ENCODE measurements at regions not wholly inside any gene's neighbourhood (a gene's known extent, or its start where the extent isn't known, plus 50 kb on each side); places are given as distances from the start of the nearest gene placed in this dataset.
"Not testable (repeated sequence)": the region's sequence is repeated elsewhere in the genome, so short reads cannot be mapped to it uniquely, and the experiment has no call there.

- Mint-ChIP-seq H3K27ac (ENCODE audit: unreplicated experiment) (no peak overlapping the region), H3K36me3 (ENCODE audit: insufficient read depth, unreplicated experiment) (no peaks in the 10 kb centered on the region), H3K27me3 (ENCODE audit: unreplicated experiment) (no peaks in the 10 kb centered on the region), H3K4me1 (ENCODE audit: low read depth, unreplicated experiment) (no peaks in the 10 kb centered on the region), H3K4me3 (ENCODE audit: low read depth, unreplicated experiment) (no peak overlapping the region), H3K9me3 (ENCODE audit: low read depth, unreplicated experiment) (peaks cover 13% of the 10 kb centered on the region)
- DNase-seq, result no peak
- CTCF ChIA-PET, result no interaction called here
- intact Hi-C loops (cut with micrococcal nuclease; ENCODE audit: unreplicated experiment), result no loop called here
- TF ChIP-seq CTCF (IDR thresholded peaks at IDR 0.05; ENCODE audit: unreplicated experiment), result no peak
- no TSS peak for BruUV-seq (replicated peaks)
Observed at GRCh38 chr12:103020839-103021238, 63.4 kb downstream of the ASCL1 start.

GRCh38 chr12:103021538-103022218 is 64.2 kb downstream of the ASCL1 start:
- Mint-ChIP-seq H3K4me1 (ENCODE audit: low read depth, unreplicated experiment) (no peaks in the 10 kb centered on the region), H3K27ac (ENCODE audit: unreplicated experiment) (no peak overlapping the region), H3K36me3 (ENCODE audit: insufficient read depth, unreplicated experiment) (no peaks in the 10 kb centered on the region), H3K9me3 (ENCODE audit: low read depth, unreplicated experiment) (peaks cover 13% of the 10 kb centered on the region), H3K27me3 (ENCODE audit: unreplicated experiment) (no peaks in the 10 kb centered on the region), H3K4me3 (ENCODE audit: low read depth, unreplicated experiment) (no peak overlapping the region)
- no peak for DNase-seq
- CTCF ChIA-PET, result no interaction called here
- intact Hi-C loops (cut with micrococcal nuclease; ENCODE audit: unreplicated experiment), result no loop called here
- BruUV-seq (replicated peaks), result no TSS peak
- TF ChIP-seq CTCF (IDR thresholded peaks at IDR 0.05; ENCODE audit: unreplicated experiment), result no peak

DNA sequence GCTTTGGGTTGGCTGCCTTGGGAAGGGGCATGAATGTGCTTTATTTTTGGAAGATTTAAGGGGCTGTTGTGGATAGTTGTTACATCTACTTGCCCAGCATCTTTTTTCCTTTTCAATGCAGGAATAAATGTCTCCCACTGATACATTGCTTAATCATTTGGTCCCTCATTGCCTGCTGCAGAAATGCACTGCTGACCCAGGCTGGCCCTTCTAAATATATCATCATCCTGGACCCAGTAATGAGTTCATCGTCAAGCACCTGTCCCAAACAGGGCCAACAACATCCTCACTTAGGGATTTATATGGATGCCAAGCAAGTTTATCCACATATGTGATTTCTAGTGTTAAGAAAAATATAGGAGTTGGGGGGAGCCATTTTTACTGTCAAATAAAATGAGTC is 67.2 kb downstream of the ASCL1 start:
- intact Hi-C loops (cut with micrococcal nuclease; ENCODE audit: unreplicated experiment), result no loop called here
- Mint-ChIP-seq H3K4me1 (ENCODE audit: low read depth, unreplicated experiment) (no peaks in the 10 kb centered on the region), H3K27ac (ENCODE audit: unreplicated experiment) (no peak overlapping the region), H3K27me3 (ENCODE audit: unreplicated experiment) (no peaks in the 10 kb centered on the region), H3K4me3 (ENCODE audit: low read depth, unreplicated experiment) (no peak overlapping the region), H3K36me3 (ENCODE audit: insufficient read depth, unreplicated experiment) (no peaks in the 10 kb centered on the region), H3K9me3 (ENCODE audit: low read depth, unreplicated experiment) (peaks cover 6% of the 10 kb centered on the region)
- CTCF ChIA-PET, result no interaction called here
- TF ChIP-seq CTCF (IDR thresholded peaks at IDR 0.05; ENCODE audit: unreplicated experiment), result no peak
- BruUV-seq (replicated peaks), result no TSS peak
- no peak for DNase-seq

GRCh38 chr12:103026643-103027042 is 69.2 kb downstream of the ASCL1 start:
- H3K27ac Mint-ChIP-seq (ENCODE audit: unreplicated experiment); intact Hi-C loops (cut with micrococcal nuclease; ENCODE audit: unreplicated experiment); H3K36me3 Mint-ChIP-seq (ENCODE audit: insufficient read depth, unreplicated experiment); H3K27me3 Mint-ChIP-seq (ENCODE audit: unreplicated experiment); H3K9me3 Mint-ChIP-seq (ENCODE audit: low read depth, unreplicated experiment); CTCF ChIA-PET; H3K4me1 Mint-ChIP-seq (ENCODE audit: low read depth, unreplicated experiment); BruUV-seq (replicated peaks); DNase-seq; H3K4me3 Mint-ChIP-seq (ENCODE audit: low read depth, unreplicated experiment): not testable (repeated sequence)

DNA sequence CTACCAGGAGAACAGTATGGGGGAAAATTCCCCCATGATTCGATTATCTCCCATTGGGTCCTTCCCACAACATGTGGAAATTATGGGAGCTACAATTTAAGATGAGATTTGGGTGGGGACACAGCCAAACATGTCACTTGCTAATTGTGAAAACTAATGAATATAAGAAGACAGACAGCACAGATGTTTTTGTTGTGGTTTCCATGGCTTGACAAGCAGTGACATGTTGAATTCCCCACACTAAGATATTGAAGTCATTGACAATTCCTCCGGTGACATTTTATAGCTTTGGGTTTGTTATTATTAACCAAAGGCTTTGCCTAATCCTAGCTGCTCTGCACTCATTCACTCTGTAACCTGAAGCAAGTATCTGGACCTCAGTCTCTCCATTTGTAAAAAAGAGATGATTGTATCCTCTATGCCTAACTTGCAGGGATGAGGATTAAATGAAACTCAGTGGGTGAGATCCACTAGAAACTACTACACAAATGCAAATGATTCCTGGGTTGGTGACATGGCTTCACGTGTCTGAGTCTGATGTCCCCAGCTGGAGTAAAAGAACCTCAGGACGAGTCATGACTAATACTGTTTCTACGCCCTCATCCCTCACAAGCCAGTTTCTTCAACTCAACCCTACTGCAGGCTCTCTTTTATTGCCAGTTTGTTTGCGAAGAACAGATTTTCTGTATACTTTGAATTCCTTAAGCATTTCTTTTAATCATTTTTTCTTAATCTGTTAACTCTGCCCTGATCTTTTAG is 71.6 kb downstream of the ASCL1 start:
- CTCF ChIA-PET, result no interaction called here
- H3K4me3 Mint-ChIP-seq (ENCODE audit: low read depth, unreplicated experiment), result no peak overlapping the region
- intact Hi-C loops (cut with micrococcal nuclease; ENCODE audit: unreplicated experiment), result no loop called here
- no peak overlapping the region for H3K27ac Mint-ChIP-seq (ENCODE audit: unreplicated experiment)
- H3K4me1 Mint-ChIP-seq (ENCODE audit: low read depth, unreplicated experiment), result no peaks in the 10 kb centered on the region
- no peak for TF ChIP-seq CTCF (IDR thresholded peaks at IDR 0.05; ENCODE audit: unreplicated experiment)
- H3K27me3 Mint-ChIP-seq (ENCODE audit: unreplicated experiment), result no peaks in the 10 kb centered on the region
- no peaks in the 10 kb centered on the region for H3K36me3 Mint-ChIP-seq (ENCODE audit: insufficient read depth, unreplicated experiment)
- DNase-seq, result no peak
- no TSS peak for BruUV-seq (replicated peaks)
- H3K9me3 Mint-ChIP-seq (ENCODE audit: low read depth, unreplicated experiment), result peaks cover 3% of the 10 kb centered on the region

Measured in Calu3 (cell line).